B cell (primary cell): ENCODE measurements at regions not wholly inside any gene's neighbourhood (a gene's known extent, or its start where the extent isn't known, plus 50 kb on each side); places are given as distances from the start of the nearest gene placed in this dataset.

Experiments used
- ATAC-seq: fragments of 200-7000 bp; cut with Tn5 transposase; one replicate; pipeline ENCODE4 v1.10.0; 2021; ENCODE audit warnings: low read depth, mild to moderate bottlenecking, moderate number of reproducible peaks, moderate library complexity
- CTCF ChIA-PET: fragments of 350-600 bp; sonication (Branson Sonifier 250); formaldehyde crosslinking; loops from one replicate; lab custom pipeline; 2021; ENCODE audit warnings: antibody characterized with exemption, inconsistent platforms; lab: Charles Lee
- POLR2A ChIA-PET: fragments of 350-600 bp; sonication (Branson Sonifier 250); formaldehyde crosslinking; loops from one replicate; lab custom pipeline; 2021; ENCODE audit warnings: antibody characterized with exemption; lab: Charles Lee
- DNase-seq: peaks from one replicate; pipeline ENCODE4 v3.0.0; 2013
- H2AFZ ChIP-seq: 2 replicates; pipeline ENCODE4 v1.6.1; 2012; ENCODE audit warnings: mild to moderate bottlenecking, low read depth, low read length; ENCODE audit not compliant: insufficient read depth, poor library complexity, severe bottlenecking
- H3K27ac ChIP-seq, 2 donors: 1 replicate in 1 of 2; 2 replicates in 1 of 2; pipeline ENCODE4 v1.5.1; 2012 to 2013; ENCODE audit warnings: low read length in 2 of 2, mild to moderate bottlenecking in 2 of 2, moderate library complexity in 1 of 2
- H3K27me3 ChIP-seq, 4 experiments: fragments of 200-600 bp in 1 of 4; sonication (generic) in 1 of 4; replicated peaks in 1 of 4; 1 replicate in 2 of 4; 2 replicates in 2 of 4; pipeline versions ENCODE4 v1.6.1 to v1.7.0; 2013 to 2016; ENCODE audit warnings: low read length in 3 of 4, mild to moderate bottlenecking in 2 of 4, mixed read lengths in 1 of 4, moderate library complexity in 1 of 4; ENCODE audit not compliant: insufficient read depth in 4 of 4, control insufficient read depth in 3 of 4; ENCODE audit errors: control extremely low read depth in 1 of 4
- H3K36me3 ChIP-seq, 2 experiments: replicated peaks in 1 of 2; 1 replicate in 1 of 2; 2 replicates in 1 of 2; pipeline versions ENCODE4 v1.6.1 to v1.7.1; 2013; ENCODE audit warnings: low read length in 1 of 2; ENCODE audit not compliant: insufficient read depth in 2 of 2, control insufficient read depth in 1 of 2; ENCODE audit errors: control extremely low read depth in 1 of 2, extremely low read depth in 1 of 2
- H3K4me1 ChIP-seq, 2 donors: fragments of 200-600 bp in 1 of 2; sonication (generic) in 1 of 2; 1 replicate in 1 of 2; 2 replicates in 1 of 2; pipeline versions ENCODE4 v1.5.1 to v1.6.1; 2013 to 2017; ENCODE audit warnings: low read length in 2 of 2; ENCODE audit not compliant: control insufficient read depth in 2 of 2, insufficient read depth in 2 of 2
- H3K4me2 ChIP-seq: replicated peaks from 2 replicates; pipeline ENCODE3; 2012; ENCODE audit warnings: mild to moderate bottlenecking, low read depth, low read length; ENCODE audit not compliant: poor library complexity, severe bottlenecking
- H3K4me3 ChIP-seq, 5 experiments: fragments of 200-600 bp in 1 of 5; sonication (generic) in 1 of 5; 1 replicate in 3 of 5; 2 replicates in 2 of 5; pipeline versions ENCODE4 v1.5.1 to v1.7.0; 2011 to 2016; ENCODE audit warnings: low read length in 4 of 5, mild to moderate bottlenecking in 4 of 5, low read depth in 2 of 5, control low read depth in 1 of 5, moderate library complexity in 1 of 5; ENCODE audit not compliant: insufficient read depth in 1 of 5; ENCODE audit errors: control extremely low read depth in 1 of 5, extremely low read depth in 1 of 5
- H3K79me2 ChIP-seq: fragments of 200-600 bp; sonication (generic); one replicate; pipeline ENCODE4 v1.6.0; 2016; ENCODE audit warnings: low read length; ENCODE audit not compliant: control insufficient read depth, insufficient read depth
- H3K9ac ChIP-seq: fragments of 200-600 bp; sonication (generic); 2 replicates; pipeline ENCODE4 v1.6.1; 2017; ENCODE audit warnings: mild to moderate bottlenecking, low read length, moderate library complexity
- H3K9me3 ChIP-seq, 3 donors: one replicate each; pipeline versions ENCODE4 v1.6.1 to v1.7.1; 2013; ENCODE audit warnings: low read length in 2 of 3; ENCODE audit not compliant: control insufficient read depth in 2 of 3, insufficient read depth in 1 of 3; ENCODE audit errors: control extremely low read depth in 1 of 3
- H4K20me1 ChIP-seq: 2 replicates; pipeline ENCODE4 v1.6.0; 2012; ENCODE audit warnings: mild to moderate bottlenecking, low read length; ENCODE audit not compliant: insufficient read depth, control insufficient read depth, poor library complexity, severe bottlenecking
- H3K27ac Mint-ChIP-seq: one replicate; pipeline ENCODE4 v1.8.0; 2021; ENCODE audit warnings: mixed read lengths
- H3K27me3 Mint-ChIP-seq: one replicate; pipeline ENCODE4 v1.8.0; 2021; ENCODE audit warnings: mixed read lengths
- H3K4me1 Mint-ChIP-seq: one replicate; pipeline ENCODE4 v1.8.0; 2021; ENCODE audit warnings: mixed read lengths
- H3K4me3 Mint-ChIP-seq: one replicate; pipeline ENCODE4 v1.8.0; 2021; ENCODE audit warnings: mixed read lengths
- H3K9me3 Mint-ChIP-seq: one replicate; pipeline ENCODE4 v1.8.0; 2022; ENCODE audit warnings: mixed read lengths; ENCODE audit not compliant: insufficient read depth
- EZH2 ChIP-seq: IDR thresholded peaks from 2 replicates; pipeline ENCODE4 v1.6.1; 2012; ENCODE audit warnings: borderline replicate concordance, low read depth, mild to moderate bottlenecking, moderate library complexity, low read length; ENCODE audit not compliant: insufficient read depth, poor library complexity, severe bottlenecking
- WGBS: methylation state at CpG from one replicate; pipeline ENCODE4 v1.1.5; 2013; ENCODE audit warnings: missing lambda C conversion rate; ENCODE audit not compliant: insufficient coverage; 5-methylcytosine and 5-hydroxymethylcytosine counted together
- intact Hi-C: fragments of 100-400 bp; cut with micrococcal nuclease; formaldehyde crosslinking; loops from one replicate; pipeline ENCODE4 v1.10.0; 2022
- TF ChIP-seq, protein P1 (sequence below): fragments of 200-600 bp; IDR thresholded peaks from one replicate; pipeline ENCODE4 v1.8.0; 2022; ENCODE audit warnings: antibody characterized with exemption, mild to moderate bottlenecking

DNA sequence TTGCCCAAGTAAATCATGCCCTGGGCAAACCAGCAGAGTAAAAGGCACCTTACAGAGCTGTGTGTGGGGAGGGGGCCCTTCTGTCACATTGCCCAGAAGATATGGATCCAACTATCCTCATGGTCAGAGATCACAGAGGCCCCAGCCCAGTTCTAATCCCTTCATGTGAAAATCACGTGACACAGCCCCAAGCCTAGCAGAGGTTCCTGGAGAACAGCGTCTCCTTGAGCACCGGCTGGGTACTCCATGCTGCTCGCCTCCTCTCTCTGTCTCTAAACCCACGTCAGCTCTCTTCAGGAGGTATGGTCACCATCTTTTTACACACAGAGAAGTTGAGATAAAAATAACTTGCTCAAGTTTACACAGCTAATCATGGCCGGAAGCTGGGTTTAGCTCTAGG is 230.2 kb downstream of the ANKRD60 start:
- no peak overlapping the region for H3K4me2 ChIP-seq
- H3K27ac ChIP-seq = no peak overlapping the region
- H3K4me1 ChIP-seq = peaks cover 13% of the 10 kb centered on the region in 2 donors
- H3K79me2 ChIP-seq = no peaks in the 10 kb centered on the region
- no peak overlapping the region for H3K4me3 ChIP-seq
- no peaks in the 10 kb centered on the region for H3K9me3 Mint-ChIP-seq
- H3K9ac ChIP-seq = no peak overlapping the region
- DNase-seq (no peak), ATAC-seq (no peak)
- intact Hi-C loops = no loop called here
- CTCF ChIA-PET = no interaction called here
- no peak for TF ChIP-seq EZH2
- TF ChIP-seq, protein P1, sequence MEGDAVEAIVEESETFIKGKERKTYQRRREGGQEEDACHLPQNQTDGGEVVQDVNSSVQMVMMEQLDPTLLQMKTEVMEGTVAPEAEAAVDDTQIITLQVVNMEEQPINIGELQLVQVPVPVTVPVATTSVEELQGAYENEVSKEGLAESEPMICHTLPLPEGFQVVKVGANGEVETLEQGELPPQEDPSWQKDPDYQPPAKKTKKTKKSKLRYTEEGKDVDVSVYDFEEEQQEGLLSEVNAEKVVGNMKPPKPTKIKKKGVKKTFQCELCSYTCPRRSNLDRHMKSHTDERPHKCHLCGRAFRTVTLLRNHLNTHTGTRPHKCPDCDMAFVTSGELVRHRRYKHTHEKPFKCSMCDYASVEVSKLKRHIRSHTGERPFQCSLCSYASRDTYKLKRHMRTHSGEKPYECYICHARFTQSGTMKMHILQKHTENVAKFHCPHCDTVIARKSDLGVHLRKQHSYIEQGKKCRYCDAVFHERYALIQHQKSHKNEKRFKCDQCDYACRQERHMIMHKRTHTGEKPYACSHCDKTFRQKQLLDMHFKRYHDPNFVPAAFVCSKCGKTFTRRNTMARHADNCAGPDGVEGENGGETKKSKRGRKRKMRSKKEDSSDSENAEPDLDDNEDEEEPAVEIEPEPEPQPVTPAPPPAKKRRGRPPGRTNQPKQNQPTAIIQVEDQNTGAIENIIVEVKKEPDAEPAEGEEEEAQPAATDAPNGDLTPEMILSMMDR = no peak
- no peak overlapping the region for H3K27ac Mint-ChIP-seq
- peaks cover 0 to 11% (median 3%) of the 10 kb centered on the region in 4 experiments for H3K27me3 ChIP-seq
- H4K20me1 ChIP-seq = no peaks in the 10 kb centered on the region
- H3K36me3 ChIP-seq = no peaks in the 10 kb centered on the region
- POLR2A ChIA-PET = no interaction called here
- H3K4me1 Mint-ChIP-seq = peaks cover 16% of the 10 kb centered on the region
- WGBS = 93% methylated on average over 4 of the region's 6 CpGs
- no peak overlapping the region for H3K4me3 Mint-ChIP-seq
- peaks cover 21% of the 10 kb centered on the region for H3K27me3 Mint-ChIP-seq
- peaks cover 0 to under 1% (median 0%) of the 10 kb centered on the region in 3 donors for H3K9me3 ChIP-seq
- H2AFZ ChIP-seq = no peak overlapping the region

DNA sequence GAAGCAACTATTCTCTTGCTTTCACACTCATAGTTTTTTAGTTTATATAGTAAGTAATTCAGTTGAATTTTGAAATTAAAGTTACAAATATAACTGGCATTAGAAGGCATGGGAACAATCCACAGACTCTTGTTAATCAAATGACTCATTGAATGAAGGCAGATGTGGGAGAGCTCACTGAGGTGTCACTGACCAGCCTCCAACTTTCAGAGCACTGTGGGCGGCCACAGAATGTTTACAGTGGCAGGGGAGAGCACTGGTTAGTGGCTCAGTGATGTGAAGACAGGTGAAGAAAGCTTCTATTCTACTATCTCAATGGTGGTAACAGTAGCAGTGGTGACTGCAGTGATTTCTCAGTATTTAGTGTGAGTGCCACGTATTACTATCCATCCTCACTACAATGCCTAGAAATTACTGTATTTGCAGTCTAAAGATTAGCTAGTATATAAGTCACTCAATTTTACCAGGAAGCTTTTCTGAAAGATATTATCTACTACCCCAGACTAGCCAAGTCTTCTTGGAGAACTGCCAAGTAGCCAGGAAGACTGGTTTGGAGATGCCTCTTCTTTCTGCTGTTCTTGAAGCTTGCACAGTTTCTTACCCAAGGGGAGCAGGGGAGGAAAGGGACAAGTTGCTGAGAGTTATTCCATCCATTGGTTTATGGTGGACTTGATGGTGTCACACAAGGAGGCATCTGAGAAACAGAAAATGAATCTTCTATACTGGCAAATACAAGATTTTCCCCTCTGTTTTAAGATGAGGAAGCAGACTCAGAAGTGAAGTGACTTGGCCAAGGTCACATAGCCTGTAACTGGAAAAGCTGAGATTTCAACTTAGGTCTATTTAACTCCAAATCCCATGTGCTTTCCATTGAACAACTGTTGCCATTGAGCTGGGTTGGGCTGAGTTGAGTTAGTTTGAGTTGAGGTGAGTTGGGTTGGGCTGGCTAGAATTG is 231.2 kb downstream of the ANKRD60 start:
- Mint-ChIP-seq H3K4me3 (no peak overlapping the region), H3K9me3 (no peaks in the 10 kb centered on the region), H3K27me3 (peaks cover 27% of the 10 kb centered on the region), H3K27ac (no peak overlapping the region), H3K4me1 (peaks cover 16% of the 10 kb centered on the region)
- Histone ChIP-seq H3K27ac (no peak overlapping the region), H3K9ac (no peak overlapping the region), H3K4me3 (no peak overlapping the region), H3K4me2 (no peak overlapping the region), H4K20me1 (no peaks in the 10 kb centered on the region), H3K79me2 (no peaks in the 10 kb centered on the region), H3K27me3 (peaks cover 0 to 12% (median 3%) of the 10 kb centered on the region in 4 experiments), H3K9me3 (no peaks in the 10 kb centered on the region), H2AFZ (no peak overlapping the region), H3K36me3 (no peaks in the 10 kb centered on the region), H3K4me1 (peaks cover 13% of the 10 kb centered on the region in 2 donors)
- ChIA-PET CTCF (no interaction called here), POLR2A (interaction anchor here (0.6 kb wide), 1 partner anchor 341 kb away, joined by 5 read pairs; no protein-coding TSS in a partner anchor)
- intact Hi-C loops = no loop called here
- no CpG with 5 or more reads among the region's 2 CpGs for WGBS
- no peak for TF ChIP-seq EZH2
- TF ChIP-seq, protein P1 = no peak
- no peak for ATAC-seq
- DNase-seq = no peak
